ENCODE measurements at regions not wholly inside any gene's neighbourhood (a gene's known extent, or its start where the extent isn't known, plus 50 kb on each side); places are given as distances from the start of the nearest gene placed in this dataset.

DNA sequence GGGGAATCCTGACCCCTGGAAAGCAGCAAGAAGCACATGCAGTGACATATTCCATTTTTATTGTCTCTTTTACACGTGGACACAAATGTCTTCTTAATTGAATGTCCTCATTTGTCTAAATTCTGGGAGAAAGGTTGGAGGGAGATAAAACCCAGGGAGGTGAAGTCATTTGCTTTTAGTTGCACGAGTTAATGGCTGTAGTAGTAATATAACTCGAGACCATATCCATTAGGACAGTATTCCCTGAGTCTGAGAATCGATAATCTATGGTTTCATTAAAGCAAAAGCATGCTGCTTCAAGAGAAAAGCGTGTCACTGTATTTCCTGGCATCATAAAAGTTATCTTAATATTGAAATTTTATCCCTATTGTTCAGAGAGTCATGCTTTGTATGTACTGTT is 216.0 kb upstream of the PELI2 start:
- H3K4me3 ChIP-seq (ENCODE audit: insufficient read depth, low read length, poor library complexity, severe bottlenecking), result no peak overlapping the region
- H3K36me3 ChIP-seq (ENCODE audit: low read length), result no peaks in the 10 kb centered on the region
- H3K4me2 ChIP-seq (ENCODE audit: low read depth, low read length, poor library complexity, severe bottlenecking), result no peak overlapping the region
- H3K9me2 ChIP-seq (replicated peaks; ENCODE audit: insufficient read depth, low read length), result no peaks in the 10 kb centered on the region
- no peaks in the 10 kb centered on the region for H3K9me3 ChIP-seq (ENCODE audit: insufficient read depth, low read length)
- H2AFZ ChIP-seq (ENCODE audit: low read depth, low read length, severe bottlenecking), result no peak overlapping the region
- no peaks in the 10 kb centered on the region for H3K27me3 ChIP-seq (ENCODE audit: low read length)
- no peaks in the 10 kb centered on the region for H3K79me2 ChIP-seq (ENCODE audit: insufficient read depth, low read length)
- H3F3A ChIP-seq (ENCODE audit: insufficient read depth), result no peaks in the 10 kb centered on the region
- H3K9ac ChIP-seq (ENCODE audit: low read length), result no peak overlapping the region
- TF ChIP-seq EZH2phosphoT487 (conservative IDR thresholded peaks at IDR 0.05; ENCODE audit: low read length) (no peak), CTCF (IDR thresholded peaks at IDR 0.05; ENCODE audit: insufficient read depth, low read length, poor library complexity, severe bottlenecking) (no peak)
- H4K20me1 ChIP-seq (ENCODE audit: low read depth, low read length), result no peaks in the 10 kb centered on the region
- no peak overlapping the region for H3K27ac ChIP-seq (ENCODE audit: low read depth, low read length)

GRCh38 chr14:55904086-55904485 is 214.1 kb upstream of the PELI2 start:
- no peaks in the 10 kb centered on the region for H4K20me1 ChIP-seq (ENCODE audit: low read depth, low read length)
- no peaks in the 10 kb centered on the region for H3F3A ChIP-seq (ENCODE audit: insufficient read depth)
- H3K9me2 ChIP-seq (replicated peaks; ENCODE audit: insufficient read depth, low read length), result no peaks in the 10 kb centered on the region
- H3K27me3 ChIP-seq (ENCODE audit: low read length), result no peaks in the 10 kb centered on the region
- no peak overlapping the region for H3K4me2 ChIP-seq (ENCODE audit: low read depth, low read length, poor library complexity, severe bottlenecking)
- no peaks in the 10 kb centered on the region for H3K36me3 ChIP-seq (ENCODE audit: low read length)
- no peak overlapping the region for H3K9ac ChIP-seq (ENCODE audit: low read length)
- no peak overlapping the region for H3K27ac ChIP-seq (ENCODE audit: low read depth, low read length)
- H3K9me3 ChIP-seq (ENCODE audit: insufficient read depth, low read length), result no peaks in the 10 kb centered on the region
- H3K4me3 ChIP-seq (ENCODE audit: insufficient read depth, low read length, poor library complexity, severe bottlenecking), result no peak overlapping the region
- TF ChIP-seq EZH2phosphoT487 (conservative IDR thresholded peaks at IDR 0.05; ENCODE audit: low read length) (no peak), CTCF (IDR thresholded peaks at IDR 0.05; ENCODE audit: insufficient read depth, low read length, poor library complexity, severe bottlenecking) (no peak)
- H3K79me2 ChIP-seq (ENCODE audit: insufficient read depth, low read length), result no peaks in the 10 kb centered on the region
- H2AFZ ChIP-seq (ENCODE audit: low read depth, low read length, severe bottlenecking), result no peak overlapping the region

GRCh38 chr14:55908106-55908505 is 210.1 kb upstream of the PELI2 start:
- Histone ChIP-seq H3K36me3 (ENCODE audit: low read length) (no peaks in the 10 kb centered on the region), H3K9me3 (ENCODE audit: insufficient read depth, low read length) (no peaks in the 10 kb centered on the region), H3K27me3 (ENCODE audit: low read length) (no peaks in the 10 kb centered on the region), H3K4me3 (ENCODE audit: insufficient read depth, low read length, poor library complexity, severe bottlenecking) (no peak overlapping the region), H3F3A (ENCODE audit: insufficient read depth) (no peaks in the 10 kb centered on the region), H2AFZ (ENCODE audit: low read depth, low read length, severe bottlenecking) (no peak overlapping the region), H3K79me2 (ENCODE audit: insufficient read depth, low read length) (no peaks in the 10 kb centered on the region), H3K9me2 (replicated peaks; ENCODE audit: insufficient read depth, low read length) (no peaks in the 10 kb centered on the region), H3K9ac (ENCODE audit: low read length) (no peak overlapping the region), H3K27ac (ENCODE audit: low read depth, low read length) (no peak overlapping the region), H4K20me1 (ENCODE audit: low read depth, low read length) (no peaks in the 10 kb centered on the region), H3K4me2 (ENCODE audit: low read depth, low read length, poor library complexity, severe bottlenecking) (no peak overlapping the region)
- TF ChIP-seq EZH2phosphoT487 (conservative IDR thresholded peaks at IDR 0.05; ENCODE audit: low read length), result no peak
- no peak for TF ChIP-seq CTCF (IDR thresholded peaks at IDR 0.05; ENCODE audit: insufficient read depth, low read length, poor library complexity, severe bottlenecking)

DNA sequence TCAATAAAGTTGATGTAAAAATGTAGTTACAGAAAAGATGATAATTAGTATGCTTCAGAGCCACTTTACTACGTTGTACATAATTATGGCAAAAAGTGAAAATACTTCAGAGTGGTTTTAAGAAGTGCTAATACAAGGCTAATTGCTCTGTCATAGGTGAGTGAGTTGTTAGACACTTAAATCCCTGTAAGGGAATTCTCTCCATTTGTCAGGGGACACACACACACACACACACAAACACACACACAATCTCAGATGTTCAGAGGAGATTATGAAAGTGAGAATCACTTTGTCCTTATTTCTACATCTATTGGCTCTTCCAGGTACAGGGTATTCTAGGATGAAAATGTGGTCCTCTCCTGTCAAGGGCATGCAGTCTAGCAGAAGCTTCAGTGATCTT is 208.3 kb upstream of the PELI2 start:
- H4K20me1 ChIP-seq (ENCODE audit: low read depth, low read length), result no peaks in the 10 kb centered on the region
- H3K9me2 ChIP-seq (replicated peaks; ENCODE audit: insufficient read depth, low read length), result no peaks in the 10 kb centered on the region
- no peaks in the 10 kb centered on the region for H3K36me3 ChIP-seq (ENCODE audit: low read length)
- no peak overlapping the region for H3K4me2 ChIP-seq (ENCODE audit: low read depth, low read length, poor library complexity, severe bottlenecking)
- H3K79me2 ChIP-seq (ENCODE audit: insufficient read depth, low read length), result no peaks in the 10 kb centered on the region
- H2AFZ ChIP-seq (ENCODE audit: low read depth, low read length, severe bottlenecking), result no peak overlapping the region
- H3K4me3 ChIP-seq (ENCODE audit: insufficient read depth, low read length, poor library complexity, severe bottlenecking), result no peak overlapping the region
- no peak overlapping the region for H3K9ac ChIP-seq (ENCODE audit: low read length)
- TF ChIP-seq CTCF (IDR thresholded peaks at IDR 0.05; ENCODE audit: insufficient read depth, low read length, poor library complexity, severe bottlenecking), result no peak
- TF ChIP-seq EZH2phosphoT487 (conservative IDR thresholded peaks at IDR 0.05; ENCODE audit: low read length), result no peak
- no peak overlapping the region for H3K27ac ChIP-seq (ENCODE audit: low read depth, low read length)
- no peaks in the 10 kb centered on the region for H3F3A ChIP-seq (ENCODE audit: insufficient read depth)
- no peaks in the 10 kb centered on the region for H3K27me3 ChIP-seq (ENCODE audit: low read length)
- H3K9me3 ChIP-seq (ENCODE audit: insufficient read depth, low read length), result no peaks in the 10 kb centered on the region
